Endothelial cell of umbilical vein (primary cell): ENCODE measurements at regions not wholly inside any gene's neighbourhood (a gene's known extent, or its start where the extent isn't known, plus 50 kb on each side); places are given as distances from the start of the nearest gene placed in this dataset.

Experiments
- BruUV-seq: library from RNA; stranded (reverse); fragments of 400-500 nt; replicated peaks from 2 replicates; lab custom pipeline; 2021; lab: Mats Ljungman, UMichigan
- CTCF ChIA-PET: fragments of 300-600, 350-600 bp; sonication (Branson Sonifier 250); formaldehyde crosslinking; loops from one replicate; lab custom pipeline; 2021; ENCODE audit warnings: antibody characterized with exemption, inconsistent platforms; lab: Charles Lee
- POLR2A ChIA-PET: fragments of 300-600, 350-600 bp; sonication (Branson Sonifier 250); formaldehyde crosslinking; loops from one replicate; lab custom pipeline; 2021; ENCODE audit warnings: antibody characterized with exemption, inconsistent platforms; lab: Charles Lee
- DNase-seq: peaks from one replicate; pipeline ENCODE4 v3.0.0-alpha.2; 2011; ENCODE audit warnings: low read depth, low spot score
- FAIRE-seq: peaks from 2 replicates; lab custom pipeline; 2011; peaks lifted over from hg19 to GRCh38; lab: Jason Lieb, UNC
- H2AFZ ChIP-seq: 2 replicates; pipeline ENCODE4 v1.6.0; 2012; ENCODE audit warnings: low read depth, low read length, control low read depth, inconsistent platforms
- H3K27ac ChIP-seq: 2 replicates; pipeline ENCODE4 v1.5.1; 2011; ENCODE audit warnings: low read depth, mild to moderate bottlenecking, control low read depth, low read length, moderate library complexity; ENCODE audit not compliant: insufficient read depth
- H3K27me3 ChIP-seq, 2 experiments: 2 replicates each; pipeline versions ENCODE4 v1.6.0 to v1.6.1; 2011; ENCODE audit warnings: low read length in 2 of 2, mixed read lengths in 1 of 2; ENCODE audit not compliant: control insufficient read depth in 2 of 2, insufficient read depth in 2 of 2
- H3K36me3 ChIP-seq, 2 experiments: 2 replicates in 1 of 2; 3 replicates in 1 of 2; pipeline ENCODE4 v1.5.1; 2011; ENCODE audit warnings: low read length in 2 of 2, mild to moderate bottlenecking in 1 of 2, moderate library complexity in 1 of 2; ENCODE audit not compliant: control insufficient read depth in 2 of 2, insufficient read depth in 2 of 2; ENCODE audit errors: extremely low read depth in 1 of 2
- H3K4me1 ChIP-seq: 3 replicates; pipeline ENCODE4 v1.5.1; 2011; ENCODE audit warnings: mild to moderate bottlenecking, low read length; ENCODE audit not compliant: control insufficient read depth, insufficient read depth; ENCODE audit errors: extremely low read depth
- H3K4me2 ChIP-seq: 2 replicates; pipeline ENCODE4 v1.6.1; 2011; ENCODE audit warnings: low read length, control low read depth, mixed read lengths; ENCODE audit not compliant: insufficient read depth
- H3K4me3 ChIP-seq, 3 experiments: fragments of 200-600 bp in 1 of 3; sonication (generic), shearing (Covaris generic) in 1 of 3; replicated peaks in 1 of 3; 2 replicates each; pipeline ENCODE4 v1.5.1; 2011 to 2016; ENCODE audit warnings: control low read depth in 3 of 3, low read length in 3 of 3, mild to moderate bottlenecking in 2 of 3, inconsistent platforms in 1 of 3, low read depth in 1 of 3, moderate library complexity in 1 of 3; ENCODE audit not compliant: insufficient read depth in 1 of 3
- H3K79me2 ChIP-seq: 2 replicates; pipeline ENCODE4 v1.6.0; 2012; ENCODE audit warnings: low read length, inconsistent platforms; ENCODE audit not compliant: control insufficient read depth, insufficient read depth
- H3K9ac ChIP-seq: replicated peaks from 2 replicates; pipeline ENCODE3; 2011; ENCODE audit warnings: low read length, control low read depth; ENCODE audit not compliant: insufficient read depth; ENCODE audit errors: extremely low read depth
- H3K9me1 ChIP-seq: replicated peaks from 3 replicates; pipeline ENCODE4 v1.6.0; 2011; ENCODE audit warnings: mild to moderate bottlenecking, low read length; ENCODE audit not compliant: control insufficient read depth, insufficient read depth; ENCODE audit errors: extremely low read depth
- H3K9me3 ChIP-seq: replicated peaks from 2 replicates; pipeline ENCODE4 v1.5.1; 2012; ENCODE audit warnings: low read length, inconsistent platforms; ENCODE audit not compliant: control insufficient read depth, insufficient read depth
- H4K20me1 ChIP-seq: replicated peaks from 2 replicates; pipeline ENCODE3; 2011; ENCODE audit warnings: mild to moderate bottlenecking, low read length; ENCODE audit not compliant: control insufficient read depth, insufficient read depth; ENCODE audit errors: extremely low read depth
- EZH2 ChIP-seq: IDR thresholded peaks from 2 replicates; pipeline ENCODE4 v1.6.1; 2012; ENCODE audit warnings: borderline replicate concordance, low read depth, mild to moderate bottlenecking, moderate library complexity, low read length, inconsistent platforms; ENCODE audit not compliant: severe bottlenecking
- FOS ChIP-seq: IDR thresholded peaks from 2 replicates; pipeline ENCODE4 v1.6.1; 2011; ENCODE audit warnings: mild to moderate bottlenecking, low read length, moderate library complexity, borderline replicate concordance; ENCODE audit not compliant: insufficient read depth
- GATA2 ChIP-seq: IDR thresholded peaks from 2 replicates; pipeline ENCODE4 v1.7.0; 2011; ENCODE audit warnings: low read depth, mild to moderate bottlenecking, moderate library complexity, mixed read lengths, low read length; ENCODE audit not compliant: insufficient read length, insufficient read depth
- JUN ChIP-seq: IDR thresholded peaks from 2 replicates; pipeline ENCODE4 v1.6.1; 2011; ENCODE audit warnings: borderline replicate concordance, low read depth; ENCODE audit not compliant: insufficient read length, insufficient read depth
- MYC ChIP-seq: IDR thresholded peaks from one replicate; pipeline ENCODE4 v1.6.1; 2011; ENCODE audit warnings: mild to moderate bottlenecking, low read depth, low read length
- POLR2A ChIP-seq: IDR thresholded peaks from 2 replicates; pipeline ENCODE4 v1.6.1; 2012; ENCODE audit warnings: low read depth, mild to moderate bottlenecking, control low read depth, low read length
- POLR2AphosphoS5 ChIP-seq: IDR thresholded peaks from 2 replicates; pipeline ENCODE4 v1.6.1; 2012; ENCODE audit warnings: low read depth, mild to moderate bottlenecking, control low read depth, low read length, moderate library complexity; ENCODE audit not compliant: insufficient read depth
- dilution Hi-C: fragments of 300-500 bp; cut with MboI; formaldehyde crosslinking; loops from one replicate; pipeline ENCODE4 v1.15.0; 2019; ENCODE audit warnings: low sequenced_read_pairs; ENCODE audit not compliant: extremely low pct_ligation_motif_present
- intact Hi-C: fragments of 100-400 bp; cut with micrococcal nuclease; formaldehyde crosslinking; loops from one replicate; pipeline ENCODE4 v1.10.0; 2022
- TF ChIP-seq, protein P1 (sequence below): IDR thresholded peaks from 2 replicates; pipeline ENCODE4 v1.6.1; 2011; ENCODE audit not compliant: insufficient read depth, insufficient read length
- TF ChIP-seq, protein P2 (sequence below), 2 donors: IDR thresholded peaks; 1 replicate in 1 of 2; 2 replicates in 1 of 2; pipeline ENCODE4 v1.5.1; 2011; ENCODE audit warnings: low read length in 2 of 2, mild to moderate bottlenecking in 2 of 2, moderate library complexity in 2 of 2, control low read depth in 1 of 2, inconsistent platforms in 1 of 2, low read depth in 1 of 2; ENCODE audit not compliant: insufficient read depth in 1 of 2; ENCODE audit errors: extremely low read depth in 1 of 2

- peaks cover 3 to 5% of the 10 kb centered on the region in 2 experiments for H3K27me3 ChIP-seq
- dilution Hi-C loops, result no loop called here
- H2AFZ ChIP-seq, result no peak overlapping the region
- FAIRE-seq (no peak), DNase-seq (no peak)
- H3K9ac ChIP-seq, result no peak overlapping the region
- intact Hi-C loops, result loop anchor here (1.0 kb wide), 1 partner anchor 16 kb away; no protein-coding TSS in a partner anchor
- H3K4me2 ChIP-seq, result no peak overlapping the region
- H3K4me1 ChIP-seq, result no peaks in the 10 kb centered on the region
- H3K36me3 ChIP-seq, result no peaks in the 10 kb centered on the region
- no TSS peak for BruUV-seq
- ChIA-PET CTCF (interaction anchor here (1.3 kb wide), 1 partner anchor 50 kb away, joined by 3 read pairs; no protein-coding TSS in a partner anchor), POLR2A (no interaction called here)
- no peaks in the 10 kb centered on the region for H3K9me3 ChIP-seq
- no peak overlapping the region for H3K27ac ChIP-seq
- no peaks in the 10 kb centered on the region for H3K9me1 ChIP-seq
- H3K79me2 ChIP-seq, result no peaks in the 10 kb centered on the region
- no peaks in the 10 kb centered on the region for H4K20me1 ChIP-seq
- no peak overlapping the region for H3K4me3 ChIP-seq
- TF ChIP-seq GATA2 (no peak), FOS (no peak), POLR2AphosphoS5 (no peak), POLR2A (no peak), EZH2 (no peak), JUN (no peak), MYC (no peak)
- TF ChIP-seq, protein P1, sequence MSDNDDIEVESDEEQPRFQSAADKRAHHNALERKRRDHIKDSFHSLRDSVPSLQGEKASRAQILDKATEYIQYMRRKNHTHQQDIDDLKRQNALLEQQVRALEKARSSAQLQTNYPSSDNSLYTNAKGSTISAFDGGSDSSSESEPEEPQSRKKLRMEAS, result no peak
- TF ChIP-seq, protein P2, sequence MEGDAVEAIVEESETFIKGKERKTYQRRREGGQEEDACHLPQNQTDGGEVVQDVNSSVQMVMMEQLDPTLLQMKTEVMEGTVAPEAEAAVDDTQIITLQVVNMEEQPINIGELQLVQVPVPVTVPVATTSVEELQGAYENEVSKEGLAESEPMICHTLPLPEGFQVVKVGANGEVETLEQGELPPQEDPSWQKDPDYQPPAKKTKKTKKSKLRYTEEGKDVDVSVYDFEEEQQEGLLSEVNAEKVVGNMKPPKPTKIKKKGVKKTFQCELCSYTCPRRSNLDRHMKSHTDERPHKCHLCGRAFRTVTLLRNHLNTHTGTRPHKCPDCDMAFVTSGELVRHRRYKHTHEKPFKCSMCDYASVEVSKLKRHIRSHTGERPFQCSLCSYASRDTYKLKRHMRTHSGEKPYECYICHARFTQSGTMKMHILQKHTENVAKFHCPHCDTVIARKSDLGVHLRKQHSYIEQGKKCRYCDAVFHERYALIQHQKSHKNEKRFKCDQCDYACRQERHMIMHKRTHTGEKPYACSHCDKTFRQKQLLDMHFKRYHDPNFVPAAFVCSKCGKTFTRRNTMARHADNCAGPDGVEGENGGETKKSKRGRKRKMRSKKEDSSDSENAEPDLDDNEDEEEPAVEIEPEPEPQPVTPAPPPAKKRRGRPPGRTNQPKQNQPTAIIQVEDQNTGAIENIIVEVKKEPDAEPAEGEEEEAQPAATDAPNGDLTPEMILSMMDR (IDR thresholded peaks at IDR 0.05; ENCODE audit: extremely low read depth in 1 of 2, insufficient read depth in 1 of 2, low read depth in 1 of 2, low read length in 2 of 2), result no peak
Observed at GRCh38 chr5:171579976-171580411, 160.5 kb downstream of the FGF18 start.
